GM19372 (cell line): ENCODE measurements at regions not wholly inside any gene's neighbourhood (a gene's known extent, or its start where the extent isn't known, plus 50 kb on each side); places are given as distances from the start of the nearest gene placed in this dataset.

ENCODE experiments used
- ATAC-seq: cut with Tn5 transposase; IDR thresholded peaks from one replicate; pipeline ENCODE4 v1.9.1; 2021; ENCODE audit warnings: mild to moderate bottlenecking, low read depth, moderate library complexity; ENCODE audit not compliant: unreplicated experiment

GRCh38 chr1:234976861-234977680 is 151.6 kb downstream of the TOMM20 start:
- no peak for ATAC-seq

- no peak for ATAC-seq
These were observed 152.4 kb downstream of the TOMM20 start for GRCh38 chr1:234975941-234976860.

DNA sequence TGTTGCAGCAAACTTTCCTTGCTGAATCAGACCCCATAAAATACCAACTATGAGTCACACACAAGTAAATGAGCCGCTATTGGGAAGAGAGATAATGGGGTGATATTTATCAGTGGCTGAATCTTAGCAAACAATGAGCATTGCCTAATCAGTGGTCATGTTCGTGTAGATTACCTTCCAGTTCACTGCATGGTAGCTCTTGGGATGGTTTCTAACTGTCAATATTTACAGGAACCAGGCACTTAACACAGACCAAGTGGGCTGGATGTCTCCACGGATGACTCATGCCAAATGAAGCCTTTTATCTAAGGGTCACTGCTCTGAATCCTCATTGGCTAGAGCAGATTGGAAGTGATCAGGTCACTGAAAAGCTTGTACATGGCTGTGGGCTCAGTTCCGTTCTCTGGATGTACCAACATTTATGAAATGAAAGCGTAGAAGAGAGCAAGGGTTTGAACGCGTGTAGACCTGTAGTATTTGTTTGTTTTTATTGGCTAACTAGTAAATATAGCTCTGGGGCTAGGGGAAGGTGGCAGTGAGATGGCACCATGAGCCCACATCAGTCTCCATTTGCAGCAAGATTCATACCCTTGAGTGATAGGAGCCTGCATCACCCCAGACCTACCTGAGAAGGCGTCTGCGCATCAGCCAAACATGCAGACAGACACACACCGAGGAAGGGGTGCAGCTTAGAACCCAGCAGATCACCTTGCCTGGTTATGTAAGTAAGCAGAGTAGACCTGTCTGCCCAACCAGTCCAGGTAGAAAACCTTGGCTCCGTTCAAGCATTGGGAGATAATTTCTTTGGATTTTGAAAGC is 153.3 kb downstream of the TOMM20 start:
- ATAC-seq: no peak

DNA sequence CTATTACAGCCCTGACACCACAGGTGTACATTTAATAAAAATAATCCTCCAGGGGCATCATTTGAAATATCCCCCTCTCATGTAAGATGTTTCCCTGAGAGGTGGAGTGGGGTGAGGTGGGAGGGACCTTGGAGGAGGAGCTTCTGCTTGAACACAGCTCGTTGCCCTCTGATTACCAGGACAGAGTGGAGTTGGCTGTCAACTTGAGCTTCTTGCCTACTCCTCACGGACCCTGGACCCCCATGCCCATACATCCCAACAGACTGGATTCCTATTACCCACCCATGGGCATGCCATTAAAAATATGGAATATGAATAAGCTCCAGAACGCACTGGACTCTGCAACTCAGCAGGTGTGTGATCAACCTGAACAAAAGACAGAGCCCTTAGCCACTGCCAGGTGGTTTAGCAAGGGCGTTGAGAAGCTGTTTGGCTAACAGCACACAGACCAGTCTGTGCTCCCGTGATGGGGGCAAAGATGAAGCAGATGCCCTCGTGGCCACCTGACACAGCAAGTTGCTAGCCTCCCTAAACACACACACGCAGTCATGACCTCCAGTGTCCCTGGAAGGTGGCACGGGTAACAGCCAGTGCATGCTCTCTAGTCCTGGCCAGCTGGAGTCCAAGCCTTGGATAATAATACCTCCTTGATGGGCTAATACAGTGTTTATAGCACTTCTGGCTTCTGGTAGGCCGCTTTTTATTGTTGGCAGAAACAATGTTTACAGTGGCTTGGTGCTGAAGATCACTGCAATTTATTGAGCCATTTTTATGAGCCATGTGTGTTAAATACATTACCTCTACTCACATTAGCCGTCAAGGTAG is 155.0 kb downstream of the TOMM20 start:
- no peak for ATAC-seq

DNA sequence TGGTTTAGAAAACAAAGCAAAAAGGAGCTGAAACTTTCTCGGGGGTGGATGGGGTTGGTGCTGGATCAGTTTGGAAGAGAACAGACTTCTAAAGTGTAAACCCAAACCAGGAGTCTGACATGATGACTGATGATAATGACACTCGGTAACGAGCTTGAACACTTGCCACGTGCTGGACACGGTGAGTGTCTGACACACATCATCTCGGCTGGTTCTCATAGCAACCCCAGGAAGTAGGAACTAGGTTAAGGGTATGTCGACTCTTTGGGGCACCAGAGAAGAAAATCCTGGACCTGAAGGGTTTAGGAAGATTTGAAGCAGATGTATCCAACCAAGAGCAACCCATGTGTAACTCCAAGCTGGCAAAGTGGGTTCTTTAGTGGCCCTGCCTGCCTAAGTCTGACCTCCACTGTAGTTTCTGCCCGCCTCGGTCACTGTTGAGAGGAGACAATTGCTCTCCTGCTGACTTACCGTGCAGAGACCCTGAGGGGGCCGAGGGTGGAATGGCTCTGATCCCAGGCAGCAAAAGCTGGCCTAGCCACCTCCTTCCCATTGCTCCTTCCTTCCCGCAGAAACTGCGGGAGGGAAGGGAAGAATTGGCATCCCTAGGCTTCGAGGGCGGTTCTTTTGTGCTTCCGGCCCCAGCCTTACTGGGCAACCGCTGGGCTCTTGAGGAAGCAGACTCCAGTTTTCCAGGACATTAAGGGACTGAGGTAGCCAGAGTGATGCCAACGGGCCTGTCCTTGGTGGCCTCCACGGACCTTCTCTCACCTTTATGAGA is 156.0 kb downstream of the TOMM20 start:
- no peak for ATAC-seq

GRCh38 chr1:234971586-234972297 is 156.9 kb downstream of the TOMM20 start:
- ATAC-seq: no peak

- ATAC-seq: no peak
These were observed 157.7 kb downstream of the TOMM20 start for GRCh38 chr1:234970731-234971476.

GRCh38 chr1:234970401-234970730 is 158.3 kb downstream of the TOMM20 start:
- ATAC-seq: no peak

DNA sequence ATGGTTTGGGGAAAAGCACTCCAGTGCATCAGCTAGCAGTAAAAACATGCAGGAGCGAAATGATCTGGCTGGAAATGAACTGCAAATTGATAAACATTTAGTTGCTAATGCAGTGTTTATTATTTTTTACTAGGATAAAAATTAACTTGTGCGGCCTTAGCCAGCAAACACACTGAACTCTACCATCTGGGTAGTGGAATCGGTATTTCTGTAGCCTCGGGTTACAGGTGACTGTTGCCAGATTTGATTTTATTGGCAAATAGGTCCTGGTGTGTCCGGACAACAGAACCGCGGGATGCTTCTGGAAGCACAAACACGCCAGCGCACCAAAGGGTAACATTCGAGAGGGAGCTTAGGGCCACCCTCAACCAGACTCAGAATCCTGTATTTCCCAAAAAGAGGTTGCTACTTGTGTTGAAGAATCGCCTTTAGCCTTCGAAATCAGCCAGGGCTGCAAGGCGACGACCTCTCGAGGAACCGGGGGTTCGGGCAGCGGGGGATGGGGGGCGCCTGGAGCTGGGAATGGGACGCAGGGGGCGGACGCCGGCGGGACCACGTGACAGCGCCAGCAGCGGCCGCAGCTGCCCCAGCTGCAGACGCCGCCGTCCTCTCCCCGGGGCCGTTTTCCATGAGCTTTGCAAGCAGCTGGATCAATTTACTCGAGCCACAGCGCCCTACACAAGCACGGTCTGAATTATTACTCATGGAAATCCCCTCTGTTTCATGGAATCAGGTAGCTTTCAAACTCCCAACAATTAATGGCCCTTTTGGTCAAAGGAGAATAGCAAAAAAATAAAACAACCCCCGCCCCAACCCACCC is 158.8 kb downstream of the TOMM20 start:
- no peak for ATAC-seq

GRCh38 chr1:234969011-234969441 is 159.6 kb downstream of the TOMM20 start:
- ATAC-seq: no peak

DNA sequence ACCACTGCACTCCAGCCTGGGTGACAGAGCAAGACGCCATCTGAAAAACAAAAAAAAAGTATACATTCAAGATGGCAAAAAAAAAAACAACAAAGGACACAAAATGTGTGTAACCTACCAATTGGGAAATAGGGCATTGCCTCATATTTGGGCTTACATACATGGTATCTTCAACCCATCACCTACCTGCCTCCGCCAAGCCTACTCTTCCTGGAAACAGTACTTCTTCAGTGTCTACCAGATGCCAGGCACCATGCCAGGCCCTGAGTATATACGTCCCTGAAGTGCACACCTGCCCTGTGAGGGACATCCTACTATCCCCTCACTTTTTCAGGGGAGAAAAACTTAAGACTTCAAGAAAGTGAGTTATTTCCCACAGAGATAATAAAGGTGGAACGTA is 160.2 kb downstream of the TOMM20 start:
- ATAC-seq: no peak

- no peak for ATAC-seq
These were observed 161.5 kb downstream of the TOMM20 start for GRCh38 chr1:234967121-234967520.

- ATAC-seq: no peak
These were observed 163.5 kb downstream of the TOMM20 start for GRCh38 chr1:234965111-234965510.

GRCh38 chr1:234963904-234964702 is 164.5 kb downstream of the TOMM20 start:
- no peak for ATAC-seq

- ATAC-seq: peak; percentile 84
These were observed 165.3 kb downstream of the TOMM20 start for GRCh38 chr1:234963180-234963903.
